ENCODE measurements at regions not wholly inside any gene's neighbourhood (a gene's known extent, or its start where the extent isn't known, plus 50 kb on each side); places are given as distances from the start of the nearest gene placed in this dataset.
"Not testable (repeated sequence)": the region's sequence is repeated elsewhere in the genome, so short reads cannot be mapped to it uniquely, and the experiment has no call there.

- in situ Hi-C loops (cut with HindIII; ENCODE audit: low sequenced_read_pairs) = no loop called here
Measured at GRCh38 chr7:108627476-108628051, 57.9 kb downstream of the DNAJB9 start.

- in situ Hi-C loops (cut with HindIII; ENCODE audit: low sequenced_read_pairs) = no loop called here
Measured at GRCh38 chr7:108628678-108629077, 59.0 kb downstream of the DNAJB9 start.

GRCh38 chr7:108629651-108630400 is 60.2 kb downstream of the DNAJB9 start:
- in situ Hi-C loops (cut with HindIII; ENCODE audit: low sequenced_read_pairs) = no loop called here

- in situ Hi-C loops (cut with HindIII; ENCODE audit: low sequenced_read_pairs) = no loop called here
Measured at GRCh38 chr7:108634036-108634435, 64.4 kb downstream of the DNAJB9 start.

- in situ Hi-C loops (cut with HindIII; ENCODE audit: low sequenced_read_pairs) = no loop called here
Measured at GRCh38 chr7:108634535-108634934, 64.9 kb downstream of the DNAJB9 start.

GRCh38 chr7:108637049-108637621 is 67.5 kb downstream of the DNAJB9 start:
- in situ Hi-C loops (cut with HindIII; ENCODE audit: low sequenced_read_pairs) = no loop called here

- in situ Hi-C loops (cut with HindIII; ENCODE audit: low sequenced_read_pairs) = no loop called here
Measured at GRCh38 chr7:108642126-108642525, 72.5 kb downstream of the DNAJB9 start.

- in situ Hi-C loops (cut with HindIII; ENCODE audit: low sequenced_read_pairs) = no loop called here
Measured at GRCh38 chr7:108643136-108643535, 73.5 kb downstream of the DNAJB9 start.

- in situ Hi-C loops (cut with HindIII; ENCODE audit: low sequenced_read_pairs) = no loop called here
Measured at GRCh38 chr7:108648989-108649388, 79.3 kb downstream of the DNAJB9 start.

GRCh38 chr7:108650467-108650866 is 80.8 kb downstream of the DNAJB9 start:
- in situ Hi-C loops (cut with HindIII; ENCODE audit: low sequenced_read_pairs) = no loop called here

- in situ Hi-C loops (cut with HindIII; ENCODE audit: low sequenced_read_pairs) = no loop called here
Measured at GRCh38 chr7:108652886-108653285, 83.2 kb downstream of the DNAJB9 start.

- in situ Hi-C loops (cut with HindIII; ENCODE audit: low sequenced_read_pairs) = no loop called here
Measured at GRCh38 chr7:108653526-108653925, 83.9 kb downstream of the DNAJB9 start.

- in situ Hi-C loops (cut with HindIII; ENCODE audit: low sequenced_read_pairs) = not testable (repeated sequence)
Measured at GRCh38 chr7:108657140-108657726, 87.6 kb downstream of the DNAJB9 start.

GRCh38 chr7:108659261-108659660 is 89.6 kb downstream of the DNAJB9 start:
- in situ Hi-C loops (cut with HindIII; ENCODE audit: low sequenced_read_pairs) = no loop called here

- in situ Hi-C loops (cut with HindIII; ENCODE audit: low sequenced_read_pairs) = no loop called here
Measured at GRCh38 chr7:108659867-108660266, 90.2 kb downstream of the DNAJB9 start.

- in situ Hi-C loops (cut with HindIII; ENCODE audit: low sequenced_read_pairs) = no loop called here
Measured at GRCh38 chr7:108660465-108660864, 90.8 kb downstream of the DNAJB9 start.

GRCh38 chr7:108662783-108663362 is 93.2 kb downstream of the DNAJB9 start:
- in situ Hi-C loops (cut with HindIII; ENCODE audit: low sequenced_read_pairs) = no loop called here

GRCh38 chr7:108663701-108664100 is 94.0 kb downstream of the DNAJB9 start:
- in situ Hi-C loops (cut with HindIII; ENCODE audit: low sequenced_read_pairs) = no loop called here

GRCh38 chr7:108667216-108667615 is 97.5 kb downstream of the DNAJB9 start:
- in situ Hi-C loops (cut with HindIII; ENCODE audit: low sequenced_read_pairs) = no loop called here

- in situ Hi-C loops (cut with HindIII; ENCODE audit: low sequenced_read_pairs) = no loop called here
Measured at GRCh38 chr7:108669958-108670357, 100.3 kb downstream of the DNAJB9 start.

- in situ Hi-C loops (cut with HindIII; ENCODE audit: low sequenced_read_pairs) = not testable (repeated sequence)
Measured at GRCh38 chr7:108673699-108674098, 104.0 kb downstream of the DNAJB9 start.

- in situ Hi-C loops (cut with HindIII; ENCODE audit: low sequenced_read_pairs) = no loop called here
Measured at GRCh38 chr7:108684629-108685028, 115.0 kb downstream of the DNAJB9 start.
